SIG-M5 treated with dmso at 0.1 percent for 504 hours (cell line): ENCODE measurements at regions not wholly inside any gene's neighbourhood (a gene's known extent, or its start where the extent isn't known, plus 50 kb on each side); places are given as distances from the start of the nearest gene placed in this dataset.
"Not testable (repeated sequence)": the region's sequence is repeated elsewhere in the genome, so short reads cannot be mapped to it uniquely, and the experiment has no call there.

Experiments used
- DNase-seq: peaks from one replicate; lab custom pipeline; 2025; ENCODE audit not compliant: unreplicated experiment; lab: John Stamatoyannopoulos, UW

DNA sequence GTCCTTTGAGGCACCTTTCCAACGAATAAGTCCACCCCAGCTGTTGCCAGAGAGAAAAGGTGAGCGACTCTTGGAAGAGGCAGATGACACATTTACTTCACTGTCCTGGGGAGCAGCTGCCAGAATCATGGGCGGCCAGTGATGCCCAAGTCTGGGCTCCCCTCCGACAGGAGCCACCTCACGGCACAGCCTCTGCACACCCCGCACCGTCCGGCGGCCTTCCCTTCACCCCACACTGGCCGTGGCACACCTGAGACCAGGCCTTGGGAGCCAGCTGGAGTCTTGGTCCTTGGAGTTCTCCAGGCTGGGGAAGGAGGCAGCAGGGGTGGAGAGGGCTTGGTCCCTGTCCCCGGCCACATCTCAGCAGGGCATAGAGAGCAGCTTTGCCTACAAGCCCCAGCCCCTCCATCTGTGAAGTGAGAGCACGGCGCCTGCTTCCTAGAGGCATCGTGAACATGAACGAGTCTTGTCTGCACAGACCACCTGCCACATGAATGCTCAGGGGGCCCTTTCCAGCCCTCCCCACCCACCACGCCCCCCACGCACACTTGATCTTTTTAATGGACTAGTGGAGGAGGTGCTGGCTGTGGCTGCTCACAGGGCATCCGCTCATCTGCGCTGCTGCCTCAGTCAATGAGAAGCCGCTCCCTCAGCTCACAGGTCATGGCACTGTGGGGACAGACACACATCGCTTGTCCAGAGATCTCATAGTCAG, 400.2 kb upstream of the MYT1L start:
- DNase-seq, result no peak

GRCh38 chr2:2730301-2730833, 399.3 kb upstream of the MYT1L start:
- DNase-seq, result no peak

DNA sequence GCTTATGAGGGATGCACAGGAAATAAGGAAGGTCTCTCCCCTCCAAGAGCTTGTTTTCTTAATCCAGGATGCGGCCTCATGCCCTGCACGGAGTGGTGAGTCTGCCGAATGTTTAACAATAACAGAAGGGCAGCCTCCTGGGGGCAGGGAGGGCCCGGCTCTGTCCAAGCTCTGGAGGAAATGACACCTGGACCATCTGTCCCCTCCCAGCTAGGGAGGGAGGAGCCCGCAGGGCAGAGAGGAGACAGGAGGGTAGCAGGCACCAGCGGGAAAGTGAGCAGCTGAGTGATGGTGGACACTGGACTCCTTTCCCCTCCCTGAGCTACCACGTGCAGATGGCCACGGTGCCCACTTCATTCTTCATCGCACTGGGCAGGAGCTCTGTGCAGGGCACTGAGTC, 398.2 kb upstream of the MYT1L start:
- no peak for DNase-seq

DNA sequence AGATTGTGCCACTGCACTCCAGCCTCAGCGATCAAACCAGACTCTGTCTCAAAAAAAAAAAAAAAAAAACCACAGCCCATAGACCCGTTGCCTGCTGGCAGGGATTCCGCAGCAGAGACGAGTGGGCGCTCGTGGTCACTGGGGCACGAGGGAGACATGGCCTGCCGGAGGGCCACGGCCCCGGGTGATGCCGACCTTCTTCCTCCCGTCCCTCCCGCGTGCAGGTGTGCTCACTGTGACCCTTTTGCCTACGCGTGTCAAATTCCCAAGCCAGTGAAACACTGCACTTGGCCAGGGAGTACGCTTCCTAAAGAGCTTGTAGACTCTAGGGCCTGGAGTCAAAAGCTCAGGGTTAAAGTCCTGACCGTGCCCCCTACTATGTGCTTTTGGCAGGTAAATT, 397.6 kb upstream of the MYT1L start:
- no peak for DNase-seq

DNA sequence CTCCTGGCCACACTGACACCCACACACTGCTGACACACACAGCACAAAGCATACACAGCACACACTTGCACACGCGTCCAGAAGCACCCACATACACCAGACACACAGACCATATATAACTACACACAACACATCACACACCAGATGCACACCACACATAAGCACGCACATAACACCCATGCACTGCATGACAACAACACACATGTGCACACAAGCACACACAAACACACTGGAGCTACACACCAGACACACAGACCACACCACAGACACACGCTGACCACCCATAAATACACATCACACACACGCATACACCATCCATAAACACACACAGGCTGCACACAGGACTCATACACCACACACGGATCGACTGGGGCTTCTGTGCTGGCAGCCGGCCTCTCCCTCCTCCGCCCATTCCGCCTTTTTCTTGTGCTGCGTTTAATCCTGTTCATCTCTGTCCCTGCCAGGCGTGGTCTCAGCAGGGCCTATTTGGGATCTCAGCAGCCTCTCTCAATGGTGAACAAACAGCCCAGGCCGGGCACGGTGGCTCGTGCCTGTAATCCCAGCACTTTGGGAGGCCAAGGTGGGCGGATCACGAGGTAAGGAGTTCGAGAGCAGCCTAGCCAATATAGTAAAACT, 396.9 kb upstream of the MYT1L start:
- no peak for DNase-seq

DNA sequence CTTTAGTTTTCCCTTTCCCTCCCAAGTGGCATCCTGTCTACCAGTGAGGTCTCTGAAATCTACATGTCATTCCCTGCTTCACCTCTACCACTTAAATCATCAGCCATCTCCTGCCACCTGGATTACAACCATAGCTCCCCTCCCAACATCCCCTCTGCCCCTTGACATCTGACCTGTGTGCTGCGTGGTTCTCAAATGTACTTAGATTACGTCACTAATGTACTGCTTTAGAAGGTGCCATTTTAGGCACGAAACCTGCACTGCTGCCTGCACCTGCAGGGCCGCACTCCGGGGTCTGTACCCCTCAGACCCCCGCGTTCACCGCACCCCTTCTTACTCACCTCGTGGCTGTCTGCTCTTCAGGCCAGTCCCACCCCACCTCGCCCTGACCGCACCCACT, 395.1 kb upstream of the MYT1L start:
- DNase-seq, result no peak

DNA sequence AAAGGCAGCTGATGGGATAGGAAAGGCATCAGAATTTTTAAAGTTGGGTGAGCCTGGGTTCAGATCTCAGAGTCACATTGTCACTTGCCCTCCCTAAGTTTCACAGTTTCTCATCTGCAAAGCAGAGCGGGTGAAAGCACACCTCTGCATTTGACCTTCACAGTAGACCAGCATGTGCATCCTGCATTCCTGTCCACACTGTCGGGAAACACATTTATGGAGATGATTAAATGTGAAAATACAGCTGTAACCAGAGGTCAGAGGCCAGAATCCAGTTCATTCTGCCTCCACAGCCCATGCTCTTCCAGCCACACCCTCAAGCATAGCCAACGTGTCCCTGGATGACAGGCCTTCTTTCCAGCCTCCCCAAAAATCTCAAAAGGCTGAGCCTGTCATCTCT, 392.0 kb upstream of the MYT1L start:
- DNase-seq, result no peak

GRCh38 chr2:2721296-2721835, 390.3 kb upstream of the MYT1L start:
- no peak for DNase-seq

DNA sequence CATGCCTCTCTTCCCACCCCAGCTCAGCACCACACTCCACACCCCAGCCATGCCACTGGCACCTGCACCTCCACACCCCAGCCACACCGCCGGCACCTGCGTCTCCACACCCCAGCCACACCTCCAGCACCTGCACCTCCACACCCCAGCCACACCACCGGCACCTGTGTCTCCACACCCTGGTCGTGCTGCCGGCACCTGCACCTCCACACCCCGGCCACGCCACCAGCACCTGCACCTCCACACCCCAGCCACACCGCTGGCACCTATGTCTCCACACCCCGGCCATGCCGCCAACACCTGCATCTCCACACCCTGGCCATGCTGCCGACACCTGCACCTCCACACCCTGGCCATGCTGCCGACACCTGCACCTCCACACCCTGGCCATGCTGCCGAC, 389.7 kb upstream of the MYT1L start:
- DNase-seq, result not testable (repeated sequence)

GRCh38 chr2:2720351-2720750, 389.3 kb upstream of the MYT1L start:
- DNase-seq, result no peak

DNA sequence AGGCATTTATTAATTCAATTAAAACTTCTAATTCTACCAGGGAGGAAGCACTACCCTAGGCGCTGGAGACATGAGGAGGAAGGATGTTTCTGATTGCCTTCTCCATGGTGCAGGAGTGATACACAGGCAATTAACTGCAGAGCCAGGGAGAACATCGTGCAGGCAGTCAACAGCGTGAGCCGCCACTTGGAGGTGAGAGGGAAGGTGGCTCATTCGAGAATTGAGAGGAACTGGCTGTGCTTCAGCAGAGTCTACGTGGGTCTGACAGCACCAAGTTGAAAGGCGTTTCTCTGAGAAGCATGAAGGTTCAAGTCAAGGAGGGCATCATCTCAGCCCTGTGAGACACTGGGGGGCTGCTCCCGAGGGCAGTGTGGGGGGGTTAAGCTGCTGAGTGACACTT, 388.7 kb upstream of the MYT1L start:
- DNase-seq, result no peak

GRCh38 chr2:2719015-2719414, 387.9 kb upstream of the MYT1L start:
- no peak for DNase-seq

DNA sequence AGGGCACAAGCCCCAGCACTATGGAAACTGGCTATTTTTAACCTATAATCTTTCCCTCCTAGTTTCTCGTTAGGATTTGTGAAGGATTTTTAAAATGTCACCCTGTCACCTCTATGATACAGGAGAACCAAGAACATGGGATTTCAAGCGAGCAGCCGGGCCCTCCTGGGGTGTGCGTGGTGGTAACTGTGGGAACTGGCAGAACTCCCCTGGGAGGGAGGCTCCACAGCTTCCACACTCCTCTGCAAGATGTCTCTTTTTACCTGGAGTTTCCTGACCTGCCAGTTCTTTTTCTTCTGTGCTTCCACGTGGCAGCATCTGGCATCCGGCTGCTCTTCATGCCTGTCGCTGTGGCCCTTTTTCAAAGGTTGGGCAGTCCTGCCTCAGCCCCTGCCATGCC, 386.3 kb upstream of the MYT1L start:
- no peak for DNase-seq

- no peak for DNase-seq
These were observed 385.7 kb upstream of the MYT1L start for GRCh38 chr2:2716771-2717170.

GRCh38 chr2:2715036-2715818, 384.2 kb upstream of the MYT1L start:
- no peak for DNase-seq

DNA sequence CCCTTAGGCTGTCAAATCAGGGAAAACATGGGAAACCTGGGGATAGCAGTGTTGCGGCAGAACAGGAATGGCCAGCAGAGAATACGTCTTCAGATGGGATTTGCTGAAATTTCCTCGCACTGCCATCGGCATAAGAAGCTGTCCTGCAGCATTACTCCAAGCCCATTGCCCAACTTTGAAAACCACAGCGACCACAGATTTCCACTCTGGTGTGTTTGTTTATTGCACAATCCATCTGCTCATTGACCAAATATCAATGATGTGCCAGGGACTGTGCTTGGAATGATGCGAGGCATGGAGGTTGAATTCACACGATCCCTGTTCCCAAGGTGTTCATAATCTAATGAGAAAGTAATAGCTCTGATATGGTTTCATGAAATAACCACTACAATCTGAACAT, 383.3 kb upstream of the MYT1L start:
- no peak for DNase-seq

DNA sequence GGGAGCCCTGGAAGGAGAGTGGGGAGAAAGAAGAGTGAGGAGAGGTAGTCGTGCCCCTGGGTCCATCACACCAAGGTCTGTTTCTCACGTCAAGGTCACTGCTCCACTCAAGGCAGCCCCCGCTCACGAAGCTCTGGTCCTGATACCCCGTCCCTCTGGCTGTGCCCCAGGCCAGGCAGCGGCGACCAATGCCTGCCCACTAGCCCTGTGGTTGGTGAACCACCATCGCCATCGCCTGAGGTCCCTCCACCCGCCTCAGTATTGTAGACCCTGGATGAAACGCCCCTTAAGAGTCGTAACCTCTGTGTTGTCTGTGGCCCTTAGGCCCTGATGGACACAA, 378.3 kb upstream of the MYT1L start:
- no peak for DNase-seq

GRCh38 chr2:2708575-2709430, 377.7 kb upstream of the MYT1L start:
- no peak for DNase-seq

DNA sequence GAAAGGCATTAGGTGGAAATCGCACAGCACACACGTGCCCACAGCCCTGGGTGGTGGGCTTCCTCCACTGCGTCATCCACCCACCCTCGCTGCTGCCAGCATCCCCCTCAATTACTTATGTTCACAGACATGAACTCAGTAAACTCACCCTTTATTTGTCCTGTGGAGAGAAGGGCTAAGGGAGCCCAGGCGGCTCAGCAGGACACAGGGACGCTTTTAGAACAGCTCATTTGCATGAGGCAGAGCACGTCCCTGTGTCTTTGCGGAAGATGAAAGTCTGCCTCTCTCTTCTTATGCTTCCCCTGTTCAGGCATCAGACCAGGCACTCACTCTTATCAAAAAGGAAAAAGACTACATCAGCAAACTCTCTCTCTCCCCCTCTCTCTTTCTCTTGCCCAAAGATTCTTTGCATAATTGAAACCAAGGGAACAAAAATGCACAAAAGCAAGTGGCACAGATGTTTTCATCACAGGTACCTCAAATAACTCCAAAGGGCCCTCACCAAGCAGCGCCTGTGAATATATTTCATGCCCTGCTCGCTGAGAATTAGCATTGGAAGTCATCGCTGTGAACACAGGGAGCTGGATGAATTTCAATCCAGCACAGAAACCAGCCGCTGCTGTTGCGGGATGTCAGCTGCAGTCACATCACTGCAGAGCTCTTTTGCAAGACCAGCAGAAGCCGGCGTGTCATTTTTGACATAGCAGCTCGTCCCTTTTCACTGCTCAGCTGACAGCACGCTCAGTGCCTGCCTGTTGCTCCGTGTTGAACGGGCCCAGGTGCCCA, 376.3 kb upstream of the MYT1L start:
- no peak for DNase-seq

- no peak for DNase-seq
These were observed 375.2 kb upstream of the MYT1L start for GRCh38 chr2:2706306-2706705.
